ENCODE measurements at regions not wholly inside any gene's neighbourhood (a gene's known extent, or its start where the extent isn't known, plus 50 kb on each side); places are given as distances from the start of the nearest gene placed in this dataset.

DNA sequence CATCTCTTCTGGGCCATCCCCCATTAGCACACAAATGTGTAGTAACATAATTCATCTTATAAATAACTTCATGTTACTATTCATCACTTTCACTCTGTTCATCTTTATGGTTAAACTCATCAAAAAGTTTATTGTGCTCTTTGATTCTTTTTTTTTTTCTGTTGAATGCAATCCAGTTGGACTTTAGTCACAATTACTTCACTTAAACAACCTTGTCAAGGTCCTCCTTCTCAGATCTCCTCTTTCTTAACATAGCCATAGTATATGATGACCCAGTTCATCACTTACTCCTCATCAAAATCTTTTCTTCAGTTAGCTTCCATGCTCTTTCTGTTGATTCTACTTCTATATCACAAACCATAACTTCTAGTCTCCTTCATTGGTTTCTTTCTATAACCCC lies 80.2 kb upstream of the ZC3H15 start:
- Histone ChIP-seq H3K4me1 (ENCODE audit: control insufficient read depth, insufficient read depth, low read length, poor library complexity, severe bottlenecking) (no peaks in the 10 kb centered on the region), H3K36me3 (ENCODE audit: control insufficient read depth, insufficient read depth, low read length) (no peaks in the 10 kb centered on the region), H3K9me3 (ENCODE audit: control insufficient read depth in 2 of 2, low read length in 2 of 2) (peaks cover 0 to 3% of the 10 kb centered on the region in 2 experiments), H3K27ac (ENCODE audit: insufficient read depth, low read length, poor library complexity, severe bottlenecking) (no peak overlapping the region), H3K4me3 (ENCODE audit: low read depth, low read length) (no peak overlapping the region), H3K27me3 (ENCODE audit: control insufficient read depth, insufficient read depth, low read length) (no peaks in the 10 kb centered on the region)
- Mint-ChIP-seq H3K36me3 (peaks cover 14% of the 10 kb centered on the region), H3K4me3 (no peak overlapping the region), H3K9me3 (peaks cover 6 to 23% (median 11%) of the 10 kb centered on the region in 7 donors), H3K27ac (peak overlapping the region in 1 of 3 donors; percentile 57), H3K4me1 (no peaks in the 10 kb centered on the region), H3K27me3 (no peaks in the 10 kb centered on the region)
- DNase-seq (no peak), ATAC-seq (ENCODE audit: low read depth in 2 of 2) (no peak)

DNA sequence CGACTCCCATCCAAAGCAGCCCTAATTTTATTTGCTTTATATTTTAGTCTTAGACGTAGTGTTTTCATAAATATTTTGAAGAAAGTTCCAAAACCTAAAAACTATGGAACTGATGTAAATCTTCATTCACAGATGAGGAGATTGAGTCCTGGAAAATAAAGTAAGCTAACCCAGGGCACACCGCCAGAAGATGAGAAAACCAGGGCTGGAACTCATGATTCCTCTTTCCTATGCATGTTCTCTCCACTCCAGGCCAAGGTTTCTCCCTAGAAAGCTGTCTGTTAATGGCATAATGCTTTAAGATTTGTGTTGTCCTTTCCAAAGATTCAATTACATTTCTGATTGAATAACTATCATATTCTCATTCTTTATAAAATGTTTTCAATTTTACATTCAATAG lies 78.4 kb upstream of the ZC3H15 start:
- H3K27ac ChIP-seq (ENCODE audit: insufficient read depth, low read length, poor library complexity, severe bottlenecking): no peak overlapping the region
- ATAC-seq (ENCODE audit: low read depth in 2 of 2) (no peak), DNase-seq (no peak)
- peaks cover 0 to 2% of the 10 kb centered on the region in 2 experiments for H3K9me3 ChIP-seq (ENCODE audit: control insufficient read depth in 2 of 2, low read length in 2 of 2)
- peaks cover 14% of the 10 kb centered on the region for H3K36me3 Mint-ChIP-seq
- no peak overlapping the region for H3K4me3 Mint-ChIP-seq
- H3K4me1 ChIP-seq (ENCODE audit: control insufficient read depth, insufficient read depth, low read length, poor library complexity, severe bottlenecking): no peaks in the 10 kb centered on the region
- H3K27ac Mint-ChIP-seq: no peak overlapping the region
- no peaks in the 10 kb centered on the region for H3K36me3 ChIP-seq (ENCODE audit: control insufficient read depth, insufficient read depth, low read length)
- no peak overlapping the region for H3K4me3 ChIP-seq (ENCODE audit: low read depth, low read length)
- H3K9me3 Mint-ChIP-seq: peaks cover 6 to 23% (median 13%) of the 10 kb centered on the region in 7 donors
- no peaks in the 10 kb centered on the region for H3K27me3 ChIP-seq (ENCODE audit: control insufficient read depth, insufficient read depth, low read length)
- H3K4me1 Mint-ChIP-seq: no peaks in the 10 kb centered on the region
- no peaks in the 10 kb centered on the region for H3K27me3 Mint-ChIP-seq

- DNase-seq: no peak
- H3K27me3 ChIP-seq (ENCODE audit: control insufficient read depth, insufficient read depth, low read length): no peaks in the 10 kb centered on the region
- H3K27ac ChIP-seq (ENCODE audit: insufficient read depth, low read length, poor library complexity, severe bottlenecking): no peak overlapping the region
- Mint-ChIP-seq H3K27me3 (no peaks in the 10 kb centered on the region), H3K4me3 (no peak overlapping the region), H3K36me3 (peaks cover 19% of the 10 kb centered on the region), H3K9me3 (peaks cover 1 to 11% (median 4%) of the 10 kb centered on the region in 7 donors), H3K27ac (no peak overlapping the region), H3K4me1 (no peaks in the 10 kb centered on the region)
- no peaks in the 10 kb centered on the region for H3K36me3 ChIP-seq (ENCODE audit: control insufficient read depth, insufficient read depth, low read length)
- ATAC-seq (ENCODE audit: low read depth in 2 of 2): no peak
- no peak overlapping the region for H3K4me3 ChIP-seq (ENCODE audit: low read depth, low read length)
- no peaks in the 10 kb centered on the region for H3K4me1 ChIP-seq (ENCODE audit: control insufficient read depth, insufficient read depth, low read length, poor library complexity, severe bottlenecking)
- H3K9me3 ChIP-seq (ENCODE audit: control insufficient read depth in 2 of 2, low read length in 2 of 2): no peaks in the 10 kb centered on the region
These were observed 75.3 kb upstream of the ZC3H15 start for GRCh38 chr2:186410802-186411201.

GRCh38 chr2:186422226-186422625 lies 63.8 kb upstream of the ZC3H15 start:
- Mint-ChIP-seq H3K4me3 (no peak overlapping the region), H3K27ac (no peak overlapping the region), H3K27me3 (no peaks in the 10 kb centered on the region), H3K36me3 (peaks cover 17% of the 10 kb centered on the region), H3K9me3 (peaks cover 0 to 2% (median 0%) of the 10 kb centered on the region in 7 donors), H3K4me1 (peaks cover 0 to 15% (median 10%) of the 10 kb centered on the region in 4 donors)
- DNase-seq (no peak), ATAC-seq (ENCODE audit: low read depth in 2 of 2) (no peak)
- Histone ChIP-seq H3K27ac (ENCODE audit: insufficient read depth, low read length, poor library complexity, severe bottlenecking) (no peak overlapping the region), H3K36me3 (ENCODE audit: control insufficient read depth, insufficient read depth, low read length) (no peaks in the 10 kb centered on the region), H3K4me1 (ENCODE audit: control insufficient read depth, insufficient read depth, low read length, poor library complexity, severe bottlenecking) (no peaks in the 10 kb centered on the region), H3K9me3 (ENCODE audit: control insufficient read depth in 2 of 2, low read length in 2 of 2) (no peaks in the 10 kb centered on the region), H3K4me3 (ENCODE audit: low read depth, low read length) (no peak overlapping the region), H3K27me3 (ENCODE audit: control insufficient read depth, insufficient read depth, low read length) (no peaks in the 10 kb centered on the region)

GRCh38 chr2:186423481-186423880 lies 62.6 kb upstream of the ZC3H15 start:
- no peak for DNase-seq
- Mint-ChIP-seq H3K4me3 (no peak overlapping the region), H3K27ac (no peak overlapping the region), H3K4me1 (peaks cover 0 to 23% (median 11%) of the 10 kb centered on the region in 4 donors), H3K36me3 (peaks cover 6% of the 10 kb centered on the region), H3K27me3 (no peaks in the 10 kb centered on the region), H3K9me3 (peaks cover 0 to 2% (median 0%) of the 10 kb centered on the region in 7 donors)
- Histone ChIP-seq H3K36me3 (ENCODE audit: control insufficient read depth, insufficient read depth, low read length) (no peaks in the 10 kb centered on the region), H3K27ac (ENCODE audit: insufficient read depth, low read length, poor library complexity, severe bottlenecking) (no peak overlapping the region), H3K4me1 (ENCODE audit: control insufficient read depth, insufficient read depth, low read length, poor library complexity, severe bottlenecking) (no peaks in the 10 kb centered on the region), H3K4me3 (ENCODE audit: low read depth, low read length) (no peak overlapping the region), H3K9me3 (ENCODE audit: control insufficient read depth in 2 of 2, low read length in 2 of 2) (no peaks in the 10 kb centered on the region), H3K27me3 (ENCODE audit: control insufficient read depth, insufficient read depth, low read length) (no peaks in the 10 kb centered on the region)
- ATAC-seq (ENCODE audit: low read depth in 2 of 2): no peak

DNA sequence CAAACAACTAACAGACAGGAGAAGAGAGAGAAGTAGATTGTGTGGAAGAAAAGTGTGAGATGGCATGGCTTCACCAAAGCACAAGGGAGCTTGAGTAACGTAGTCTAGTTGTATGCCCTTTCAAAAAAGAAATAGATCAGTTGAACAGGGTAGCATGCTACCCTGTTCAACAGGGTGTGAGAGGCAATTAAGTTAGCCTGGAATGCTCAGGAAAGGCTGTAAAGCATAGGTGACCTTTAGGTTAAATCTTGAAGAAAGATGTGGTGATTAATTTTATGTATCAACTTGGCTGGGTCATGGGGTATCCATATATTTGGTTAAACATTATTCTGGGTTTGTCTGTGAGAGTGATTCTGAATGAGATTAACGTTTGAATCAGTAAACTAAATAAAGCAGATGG lies 61.8 kb upstream of the ZC3H15 start:
- H3K9me3 ChIP-seq (ENCODE audit: control insufficient read depth in 2 of 2, low read length in 2 of 2): no peaks in the 10 kb centered on the region
- ATAC-seq (ENCODE audit: low read depth in 2 of 2): no peak
- H3K27ac ChIP-seq (ENCODE audit: insufficient read depth, low read length, poor library complexity, severe bottlenecking): no peak overlapping the region
- no peak overlapping the region for H3K4me3 Mint-ChIP-seq
- H3K4me3 ChIP-seq (ENCODE audit: low read depth, low read length): no peak overlapping the region
- no peaks in the 10 kb centered on the region for H3K27me3 ChIP-seq (ENCODE audit: control insufficient read depth, insufficient read depth, low read length)
- no peaks in the 10 kb centered on the region for H3K4me1 ChIP-seq (ENCODE audit: control insufficient read depth, insufficient read depth, low read length, poor library complexity, severe bottlenecking)
- H3K36me3 ChIP-seq (ENCODE audit: control insufficient read depth, insufficient read depth, low read length): no peaks in the 10 kb centered on the region
- H3K36me3 Mint-ChIP-seq: peaks cover 3% of the 10 kb centered on the region
- peak overlapping the region in 2 of 3 donors; percentile 9 to 68 for H3K27ac Mint-ChIP-seq
- H3K4me1 Mint-ChIP-seq: peaks cover 0 to 23% (median 10%) of the 10 kb centered on the region in 4 donors
- DNase-seq: no peak
- peaks cover 0 to 2% (median 0%) of the 10 kb centered on the region in 7 donors for H3K9me3 Mint-ChIP-seq
- H3K27me3 Mint-ChIP-seq: no peaks in the 10 kb centered on the region

DNA sequence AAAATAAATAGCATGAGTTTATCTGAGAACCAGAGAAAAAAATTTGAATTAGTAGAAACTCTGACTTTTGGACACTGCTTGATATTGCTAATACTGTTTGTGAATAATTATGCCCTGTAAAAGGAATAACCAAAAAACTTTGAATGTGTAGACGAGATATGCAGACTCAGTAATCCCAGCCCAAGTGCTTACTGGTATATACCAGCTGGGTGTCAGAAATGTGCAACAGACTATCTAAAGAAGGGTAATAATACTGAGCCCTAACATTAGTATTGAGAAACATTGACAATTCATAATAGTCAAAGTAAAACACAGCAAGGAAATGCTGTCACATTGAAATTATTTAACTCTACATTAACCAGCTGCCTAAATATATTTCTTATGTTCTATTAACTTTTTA lies 60.5 kb upstream of the ZC3H15 start:
- no peaks in the 10 kb centered on the region for H3K9me3 ChIP-seq (ENCODE audit: control insufficient read depth in 2 of 2, low read length in 2 of 2)
- H3K9me3 Mint-ChIP-seq: peaks cover 0 to 2% (median 0%) of the 10 kb centered on the region in 7 donors
- H3K4me3 ChIP-seq (ENCODE audit: low read depth, low read length): no peak overlapping the region
- H3K27me3 Mint-ChIP-seq: no peaks in the 10 kb centered on the region
- no peak overlapping the region for H3K4me3 Mint-ChIP-seq
- DNase-seq (no peak), ATAC-seq (ENCODE audit: low read depth in 2 of 2) (no peak)
- no peak overlapping the region for H3K27ac Mint-ChIP-seq
- no peaks in the 10 kb centered on the region for H3K36me3 ChIP-seq (ENCODE audit: control insufficient read depth, insufficient read depth, low read length)
- no peak overlapping the region for H3K27ac ChIP-seq (ENCODE audit: insufficient read depth, low read length, poor library complexity, severe bottlenecking)
- no peaks in the 10 kb centered on the region for H3K4me1 ChIP-seq (ENCODE audit: control insufficient read depth, insufficient read depth, low read length, poor library complexity, severe bottlenecking)
- H3K27me3 ChIP-seq (ENCODE audit: control insufficient read depth, insufficient read depth, low read length): no peaks in the 10 kb centered on the region
- peaks cover 0 to 23% (median 10%) of the 10 kb centered on the region in 4 donors for H3K4me1 Mint-ChIP-seq
- H3K36me3 Mint-ChIP-seq: peaks cover 4% of the 10 kb centered on the region

GRCh38 chr2:186426153-186427016 lies 59.7 kb upstream of the ZC3H15 start:
- Histone ChIP-seq H3K4me1 (ENCODE audit: control insufficient read depth, insufficient read depth, low read length, poor library complexity, severe bottlenecking) (no peaks in the 10 kb centered on the region), H3K4me3 (ENCODE audit: low read depth, low read length) (no peak overlapping the region), H3K27ac (ENCODE audit: insufficient read depth, low read length, poor library complexity, severe bottlenecking) (no peak overlapping the region), H3K9me3 (ENCODE audit: control insufficient read depth in 2 of 2, low read length in 2 of 2) (no peaks in the 10 kb centered on the region), H3K27me3 (ENCODE audit: control insufficient read depth, insufficient read depth, low read length) (no peaks in the 10 kb centered on the region), H3K36me3 (ENCODE audit: control insufficient read depth, insufficient read depth, low read length) (no peaks in the 10 kb centered on the region)
- peak overlapping the region in 2 of 3 donors; percentile 6 to 44 for H3K27ac Mint-ChIP-seq
- no peak for ATAC-seq (ENCODE audit: low read depth in 2 of 2)
- H3K4me3 Mint-ChIP-seq: peak overlapping the region in 1 of 4 donors; percentile 29
- DNase-seq: peak in 1 of 3 donors; percentile 44
- peaks cover 0 to 2% (median 0%) of the 10 kb centered on the region in 7 donors for H3K9me3 Mint-ChIP-seq
- peaks cover 0 to 23% (median 11%) of the 10 kb centered on the region in 4 donors for H3K4me1 Mint-ChIP-seq
- peaks cover 8% of the 10 kb centered on the region for H3K36me3 Mint-ChIP-seq
- no peaks in the 10 kb centered on the region for H3K27me3 Mint-ChIP-seq
